CD4-positive, alpha-beta T cell (primary cell): ENCODE measurements at regions not wholly inside any gene's neighbourhood (a gene's known extent, or its start where the extent isn't known, plus 50 kb on each side); places are given as distances from the start of the nearest gene placed in this dataset.

Experiments
- ATAC-seq: fragments of 200-7000 bp; cut with Tn5 transposase; one replicate; pipeline ENCODE4 v1.10.0; 2022; ENCODE audit warnings: mild to moderate bottlenecking; ENCODE audit not compliant: poor library complexity
- CTCF ChIA-PET: fragments of 350-600 bp; sonication (Branson Sonifier 250); formaldehyde crosslinking; loops from one replicate; lab custom pipeline; 2021; ENCODE audit warnings: antibody characterized with exemption, inconsistent platforms; lab: Charles Lee
- POLR2A ChIA-PET: fragments of 350-600 bp; sonication (Branson Sonifier 250); formaldehyde crosslinking; loops from one replicate; lab custom pipeline; 2021; ENCODE audit warnings: antibody characterized with exemption, inconsistent platforms; lab: Charles Lee
- DNase-seq, 14 experiments: peaks; one replicate each; pipeline ENCODE4 v3.0.0-alpha.2; 2013 to 2020; ENCODE audit warnings: mixed read lengths in 2 of 14
- H3K27ac ChIP-seq, 2 donors: one replicate each; pipeline versions ENCODE4 v1.5.1 to v1.7.0; 2013; ENCODE audit warnings: low read length in 2 of 2, low read depth in 1 of 2, mild to moderate bottlenecking in 1 of 2
- H3K27me3 ChIP-seq, 2 experiments: 1 replicate in 1 of 2; 2 replicates in 1 of 2; pipeline versions ENCODE4 v1.6.1 to v1.7.0; 2013; ENCODE audit warnings: low read length in 2 of 2, control low read depth in 1 of 2, mild to moderate bottlenecking in 1 of 2, moderate library complexity in 1 of 2; ENCODE audit not compliant: insufficient read depth in 2 of 2, control insufficient read depth in 1 of 2
- H3K36me3 ChIP-seq: one replicate; pipeline ENCODE4 v1.6.1; 2013; ENCODE audit warnings: low read length, control low read depth; ENCODE audit not compliant: insufficient read depth
- H3K4me1 ChIP-seq: one replicate; pipeline ENCODE4 v1.6.1; 2013; ENCODE audit warnings: low read length, control low read depth; ENCODE audit not compliant: insufficient read depth
- H3K4me3 ChIP-seq: one replicate; pipeline ENCODE4 v1.5.1; 2013; ENCODE audit warnings: mild to moderate bottlenecking, low read length, moderate library complexity
- H3K9me3 ChIP-seq, 2 experiments: 1 replicate in 1 of 2; 2 replicates in 1 of 2; pipeline versions ENCODE4 v1.6.1 to v1.7.0; 2013; ENCODE audit warnings: low read length in 2 of 2, mild to moderate bottlenecking in 2 of 2, control low read depth in 1 of 2, moderate library complexity in 1 of 2; ENCODE audit not compliant: control insufficient read depth in 1 of 2, insufficient read depth in 1 of 2
- H3K27ac Mint-ChIP-seq: one replicate; pipeline ENCODE4 v1.8.0; 2020; ENCODE audit warnings: mixed read lengths
- H3K27me3 Mint-ChIP-seq: one replicate; pipeline ENCODE4 v1.8.0; 2021; ENCODE audit warnings: mixed read lengths
- H3K36me3 Mint-ChIP-seq: one replicate; pipeline ENCODE4 v1.8.0; 2021; ENCODE audit warnings: low read depth, mixed read lengths
- H3K4me1 Mint-ChIP-seq: one replicate; pipeline ENCODE4 v1.8.0; 2021; ENCODE audit warnings: low read depth, mixed read lengths
- H3K4me3 Mint-ChIP-seq: one replicate; pipeline ENCODE4 v1.8.0; 2020; ENCODE audit warnings: mild to moderate bottlenecking, mixed read lengths
- H3K9me3 Mint-ChIP-seq: one replicate; pipeline ENCODE4 v1.8.0; 2020; ENCODE audit warnings: mixed read lengths
- CTCF ChIP-seq: fragments of 200-600 bp; IDR thresholded peaks from one replicate; pipeline ENCODE4 v1.8.0; 2022; ENCODE audit warnings: antibody characterized with exemption, mild to moderate bottlenecking
- intact Hi-C, 2 experiments: fragments of 100-400 bp; cut with DNase I in 1 of 2; cut with micrococcal nuclease in 1 of 2; formaldehyde crosslinking; loops; one replicate each; pipeline versions ENCODE4 v1.15.1 to v1.9.0; 2023 to 2025; cut with DNase I, micrococcal nuclease

GRCh38 chr10:62590306-62590705 lies 214.2 kb upstream of the ADO start:
- intact Hi-C loops, result loop anchor here in 1 of 2 experiments (5.0 kb wide), 3 partner anchors 153 to 1127 kb away; partner anchors contain the start of gene EGR2
- Mint-ChIP-seq H3K4me3 (no peak overlapping the region), H3K27ac (no peak overlapping the region), H3K27me3 (no peaks in the 10 kb centered on the region), H3K4me1 (no peaks in the 10 kb centered on the region), H3K36me3 (no peaks in the 10 kb centered on the region), H3K9me3 (no peaks in the 10 kb centered on the region)
- no peak overlapping the region for H3K27ac ChIP-seq
- ATAC-seq (no peak), DNase-seq (no peak)
- no peak overlapping the region for H3K4me3 ChIP-seq
- TF ChIP-seq CTCF, result no peak
- no peaks in the 10 kb centered on the region for H3K27me3 ChIP-seq
- H3K36me3 ChIP-seq, result no peaks in the 10 kb centered on the region
- no peaks in the 10 kb centered on the region for H3K4me1 ChIP-seq
- ChIA-PET CTCF (interaction anchor here (1.3 kb wide), 1 partner anchor 494 kb away, joined by 3 read pairs; no protein-coding TSS in a partner anchor), POLR2A (no interaction called here)
- no peaks in the 10 kb centered on the region for H3K9me3 ChIP-seq

DNA sequence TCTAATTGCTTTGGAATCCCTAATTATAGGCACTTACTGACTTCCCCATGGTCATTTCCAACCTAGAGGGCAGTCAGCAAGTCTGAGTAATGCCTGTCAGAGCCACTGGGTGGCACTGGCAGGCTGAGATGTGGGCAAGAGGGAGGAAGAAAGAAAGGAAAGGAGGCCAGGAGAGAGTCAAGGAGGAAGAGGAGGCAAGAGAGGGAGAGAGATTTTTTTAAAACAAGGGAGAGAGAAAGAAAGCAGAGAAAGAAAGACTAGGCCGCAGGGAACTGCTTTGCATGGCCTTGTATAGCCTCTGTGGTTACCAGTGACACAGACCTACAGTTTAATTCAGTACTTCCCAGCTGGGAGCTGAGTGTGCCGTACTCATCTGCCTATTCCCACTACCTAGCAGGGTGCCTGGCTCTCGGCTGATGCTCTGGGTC lies 210.4 kb upstream of the ADO start:
- Histone ChIP-seq H3K36me3 (no peaks in the 10 kb centered on the region), H3K4me3 (no peak overlapping the region), H3K27ac (no peak overlapping the region), H3K9me3 (no peaks in the 10 kb centered on the region), H3K4me1 (no peaks in the 10 kb centered on the region), H3K27me3 (no peaks in the 10 kb centered on the region)
- Mint-ChIP-seq H3K9me3 (no peaks in the 10 kb centered on the region), H3K4me3 (no peak overlapping the region), H3K4me1 (no peaks in the 10 kb centered on the region), H3K27me3 (no peaks in the 10 kb centered on the region), H3K27ac (no peak overlapping the region), H3K36me3 (no peaks in the 10 kb centered on the region)
- ATAC-seq, result peak; percentile 65
- POLR2A ChIA-PET, result interaction anchor here (1.1 to 1.6 kb wide), 2 partner anchors 139 to 224 kb away, joined by 3 to 4 read pairs; no protein-coding TSS in a partner anchor
- intact Hi-C loops, result loop anchor here (1.0 to 5.0 kb wide), 8 partner anchors 157 to 1123 kb away; partner anchors contain the start of gene EGR2 (in 1 of the 2)
- peak; percentile 93 for TF ChIP-seq CTCF
- DNase-seq, result peak; percentile 14 to 74 (median 38)
- CTCF ChIA-PET, result interaction anchor here (1.1 to 1.7 kb wide), 5 partner anchors 224 to 1126 kb away, joined by 3 to 8 read pairs (median 4); partner anchors contain the start of gene NRBF2

DNA sequence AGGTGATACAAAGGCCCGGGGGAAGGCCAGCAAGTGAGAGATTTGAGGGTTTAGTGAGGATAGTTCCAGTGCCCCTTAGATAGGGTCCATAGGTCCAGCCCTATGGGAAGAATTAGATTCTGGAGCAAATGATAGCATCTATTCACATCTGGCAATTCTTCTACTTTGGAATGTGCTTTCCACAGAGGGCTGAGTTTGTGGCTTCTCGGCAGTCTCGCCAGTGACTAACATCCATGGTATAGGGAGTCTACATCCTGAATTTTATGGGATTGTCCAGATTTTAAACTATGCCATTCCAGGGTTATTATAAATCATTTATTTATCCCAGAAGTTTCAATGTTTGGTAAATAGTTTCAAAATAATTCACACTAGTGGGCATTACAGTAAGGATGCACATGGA lies 207.3 kb upstream of the ADO start:
- Mint-ChIP-seq H3K4me1 (no peaks in the 10 kb centered on the region), H3K9me3 (no peaks in the 10 kb centered on the region), H3K36me3 (no peaks in the 10 kb centered on the region), H3K4me3 (no peak overlapping the region), H3K27me3 (no peaks in the 10 kb centered on the region), H3K27ac (no peak overlapping the region)
- H3K4me1 ChIP-seq, result no peaks in the 10 kb centered on the region
- no peaks in the 10 kb centered on the region for H3K9me3 ChIP-seq
- no peak overlapping the region for H3K4me3 ChIP-seq
- TF ChIP-seq CTCF, result no peak
- H3K27ac ChIP-seq, result no peak overlapping the region
- no peaks in the 10 kb centered on the region for H3K36me3 ChIP-seq
- ChIA-PET POLR2A (no interaction called here), CTCF (no interaction called here)
- intact Hi-C loops, result loop anchor here in 1 of 2 experiments (5.0 kb wide), 1 partner anchor 1125 kb away; no protein-coding TSS in a partner anchor
- H3K27me3 ChIP-seq, result no peaks in the 10 kb centered on the region
- DNase-seq (no peak), ATAC-seq (no peak)
